A549 (cell line): ENCODE measurements at regions not wholly inside any gene's neighbourhood (a gene's known extent, or its start where the extent isn't known, plus 50 kb on each side); places are given as distances from the start of the nearest gene placed in this dataset.

Source experiments
- ATAC-seq, 2 experiments: fragments of 200-7000 bp in 1 of 2; fragments of >200 bp in 1 of 2; cut with Nextera tagmentation in 1 of 2; cut with Tn5 transposase in 1 of 2; 3 replicates each; pipeline versions ENCODE4 v1.8.0 to v1.9.1; 2018 to 2020; ENCODE audit warnings: mild to moderate bottlenecking in 1 of 2, moderate library complexity in 1 of 2
- CTCF ChIA-PET: fragments of 300-600 bp; sonication (Branson Sonifier 250); formaldehyde crosslinking; extraction: SDS; loops from one replicate; lab custom pipeline; 2021; ENCODE audit warnings: antibody characterized with exemption, inconsistent platforms; lab: Yijun Ruan, JAX
- POLR2A ChIA-PET: fragments of 350-600 bp; formaldehyde crosslinking; extraction: SDS; loops from one replicate; lab custom pipeline; 2021; ENCODE audit warnings: antibody characterized with exemption, inconsistent platforms; lab: Yijun Ruan, JAX
- DNase-seq, 2 experiments: peaks; one replicate each; pipeline versions ENCODE4 v3.0.0 to v3.0.0-alpha.2; 2011 to 2016; ENCODE audit warnings: low read depth in 1 of 2, low spot score in 1 of 2
- FAIRE-seq: peaks from 2 replicates; lab custom pipeline; 2011; peaks lifted over from hg19 to GRCh38; lab: Jason Lieb, UNC
- H3K27ac ChIP-seq, 2 experiments: fragments of >200 bp; sonication (Bioruptor Twin); formaldehyde crosslinking; 3 replicates each; pipeline ENCODE4 v1.5.1; 2016 to 2017
- H3K4me1 ChIP-seq: fragments of >200 bp; sonication (Bioruptor Twin); formaldehyde crosslinking; 3 replicates; pipeline ENCODE4 v1.6.1; 2016
- H3K4me2 ChIP-seq: fragments of >200 bp; sonication (Bioruptor Twin); formaldehyde crosslinking; 3 replicates; pipeline ENCODE4 v1.6.1; 2016
- H3K4me3 ChIP-seq: fragments of >200 bp; sonication (Bioruptor Twin); formaldehyde crosslinking; 3 replicates; pipeline ENCODE4 v1.5.1; 2016
- H3K9me3 ChIP-seq: fragments of >200 bp; sonication (Bioruptor Twin); formaldehyde crosslinking; 3 replicates; pipeline ENCODE4 v1.6.1; 2016
- ATOH8 ChIP-seq: fragments of 250-450 bp; sonication (Bioruptor Pico); IDR thresholded peaks from 2 replicates; pipeline ENCODE4 v1.5.0; 2020; ENCODE audit warnings: low read depth, mild to moderate bottlenecking, moderate library complexity
- BCL3 ChIP-seq: fragments of >200 bp; sonication (Bioruptor Twin); formaldehyde crosslinking; IDR thresholded peaks from 3 replicates; pipeline ENCODE4 v1.6.1; 2016
- BHLHE40 ChIP-seq: IDR thresholded peaks from 2 replicates; pipeline ENCODE4 v1.6.1; 2012; ENCODE audit warnings: low read depth, low read length, inconsistent platforms
- CBX8 ChIP-seq: fragments of 200-600 bp; sonication (generic); IDR thresholded peaks from 2 replicates; pipeline ENCODE4 v1.6.1; 2016
- CHD2 ChIP-seq: fragments of 150-350 bp; IDR thresholded peaks from 2 replicates; pipeline ENCODE4 v1.6.1; 2014; ENCODE audit warnings: low read length; ENCODE audit not compliant: partially characterized antibody
- E2F6 ChIP-seq: IDR thresholded peaks from 2 replicates; pipeline ENCODE4 v1.6.1; 2012; ENCODE audit warnings: low read depth, borderline replicate concordance
- EHMT2 ChIP-seq: fragments of 200-600 bp; sonication (generic); IDR thresholded peaks from 2 replicates; pipeline ENCODE4 v1.6.1; 2016; ENCODE audit warnings: antibody characterized with exemption, low read depth, mild to moderate bottlenecking, moderate library complexity
- ELK1 ChIP-seq: fragments of 150-350 bp; IDR thresholded peaks from 2 replicates; pipeline ENCODE4 v1.6.1; 2014; ENCODE audit warnings: low read depth, mild to moderate bottlenecking, low read length
- EP300 ChIP-seq, 2 experiments: fragments of >200 bp; sonication (Bioruptor Twin); formaldehyde crosslinking; IDR thresholded peaks; 2 replicates in 1 of 2; 3 replicates in 1 of 2; pipeline ENCODE4 v1.6.1; 2016 to 2017
- ESRRA ChIP-seq: fragments of 150-350 bp; IDR thresholded peaks from 2 replicates; pipeline ENCODE4 v1.6.1; 2014; ENCODE audit warnings: mild to moderate bottlenecking, low read length, borderline replicate concordance
- FOSL2 ChIP-seq, 2 experiments: fragments of 450-650 bp in 1 of 2; fragments of >200 bp in 1 of 2; sonication (Bioruptor Twin) in 1 of 2; formaldehyde crosslinking; IDR thresholded peaks; 2 replicates each; pipeline versions ENCODE4 v1.5.0 to v1.6.1; 2016 to 2020; ENCODE audit warnings: mild to moderate bottlenecking in 1 of 2, moderate library complexity in 1 of 2
- FOXS1 ChIP-seq: fragments of 250-450 bp; sonication (Bioruptor Pico); IDR thresholded peaks from 2 replicates; pipeline ENCODE4 v1.5.0; 2020; ENCODE audit warnings: mild to moderate bottlenecking, moderate library complexity
- HOXB5 ChIP-seq: fragments of 250-450 bp; sonication (Bioruptor Pico); IDR thresholded peaks from 2 replicates; pipeline ENCODE4 v1.5.0; 2020; ENCODE audit warnings: mild to moderate bottlenecking, moderate library complexity
- JUN ChIP-seq, 2 experiments: fragments of >200 bp; sonication (Bioruptor Twin); formaldehyde crosslinking; IDR thresholded peaks; 2 replicates in 1 of 2; 3 replicates in 1 of 2; pipeline ENCODE4 v1.6.1; 2016 to 2017
- JUNB ChIP-seq: fragments of >200 bp; sonication (Bioruptor Twin); formaldehyde crosslinking; IDR thresholded peaks from 2 replicates; pipeline ENCODE4 v1.6.1; 2016
- KDM1A ChIP-seq: fragments of 200-600 bp; sonication (generic); IDR thresholded peaks from 2 replicates; pipeline ENCODE4 v1.6.1; 2016; ENCODE audit warnings: low read depth, mild to moderate bottlenecking
- MAZ ChIP-seq: fragments of 150-350 bp; IDR thresholded peaks from 2 replicates; pipeline ENCODE4 v1.6.1; 2014; ENCODE audit warnings: antibody characterized with exemption, low read depth, low read length, borderline replicate concordance
- MYC ChIP-seq: IDR thresholded peaks from 2 replicates; pipeline ENCODE4 v1.6.1; 2012; ENCODE audit warnings: mild to moderate bottlenecking, inconsistent platforms, low read length, improper control_type of control experiment, borderline replicate concordance
- PBX3 ChIP-seq: IDR thresholded peaks from 2 replicates; pipeline ENCODE4 v1.6.1; 2012
- POLR2A ChIP-seq: IDR thresholded peaks from 2 replicates; pipeline ENCODE4 v1.6.1; 2012; ENCODE audit warnings: mild to moderate bottlenecking, low read length
- RARB ChIP-seq: fragments of 250-450 bp; sonication (Bioruptor Pico); IDR thresholded peaks from 2 replicates; pipeline ENCODE4 v1.8.0; 2021; ENCODE audit warnings: mild to moderate bottlenecking, moderate library complexity
- RCOR1 ChIP-seq: fragments of 150-350 bp; IDR thresholded peaks from 2 replicates; pipeline ENCODE4 v1.6.1; 2014; ENCODE audit warnings: antibody characterized with exemption, low read length, low read depth
- USF2 ChIP-seq: fragments of 450-650 bp; IDR thresholded peaks from 2 replicates; pipeline ENCODE4 v1.6.1; 2014; ENCODE audit warnings: antibody characterized with exemption
- ZFP36 ChIP-seq: fragments of 450-650 bp; IDR thresholded peaks from 2 replicates; pipeline ENCODE4 v1.6.1; 2014; ENCODE audit warnings: borderline replicate concordance; ENCODE audit not compliant: partially characterized antibody
- ZNF302 ChIP-seq: fragments of 250-450 bp; sonication (Bioruptor Pico); IDR thresholded peaks from 2 replicates; pipeline ENCODE4 v1.9.0; 2021; ENCODE audit warnings: inconsistent platforms, mild to moderate bottlenecking, moderate library complexity
- ZSCAN20 ChIP-seq: fragments of 250-450 bp; sonication (Bioruptor Pico); IDR thresholded peaks from 2 replicates; pipeline ENCODE4 v1.8.0; 2022; ENCODE audit warnings: mild to moderate bottlenecking, moderate library complexity
- WGBS: methylation state at CpG from one replicate; pipeline ENCODE4 v1.1.6; 2017; ENCODE audit errors: missing lambda C conversion rate; 5-methylcytosine and 5-hydroxymethylcytosine counted together

- no peaks in the 10 kb centered on the region for H3K9me3 ChIP-seq
- H3K4me3 ChIP-seq, result no peak overlapping the region
- FAIRE-seq (no peak), ATAC-seq (no peak)
- H3K27ac ChIP-seq, result no peak overlapping the region
- POLR2A ChIA-PET, result no interaction called here
- H3K4me2 ChIP-seq, result no peak overlapping the region
- 14% methylated on average over 8 of the region's 8 CpGs for WGBS
- no peaks in the 10 kb centered on the region for H3K4me1 ChIP-seq
- TF ChIP-seq ELK1 (no peak), BHLHE40 (no peak), ZSCAN20 (CRISPR knock-in tag) (no peak), RCOR1 (no peak), MYC (no peak), BCL3 (no peak), HOXB5 (CRISPR knock-in tag) (no peak), CHD2 (no peak), CBX8 (no peak), USF2 (no peak), JUN (IDR thresholded peaks at IDR 0.05) (no peak), FOXS1 (CRISPR knock-in tag) (no peak)
- TF ChIP-seq, all 56 proteins: peak for 0
- no peak for DNase-seq
- CTCF ChIA-PET, result no interaction called here
Observed at GRCh38 chr1:5340560-5341130, 651.6 kb downstream of the NPHP4 start.

GRCh38 chr1:5338466-5338865, 653.8 kb downstream of the NPHP4 start:
- 0% methylated on average over 1 of the region's 2 CpGs for WGBS
- DNase-seq (no peak), FAIRE-seq (no peak), ATAC-seq (no peak)
- Histone ChIP-seq H3K4me3 (no peak overlapping the region), H3K9me3 (no peaks in the 10 kb centered on the region), H3K27ac (no peak overlapping the region), H3K4me1 (no peaks in the 10 kb centered on the region), H3K4me2 (no peak overlapping the region)
- ChIA-PET POLR2A (no interaction called here), CTCF (no interaction called here)
- no peak for TF ChIP-seq USF2
- no peak for TF ChIP-seq EP300 (IDR thresholded peaks at IDR 0.05)
- no peak for TF ChIP-seq PBX3
- TF ChIP-seq ATOH8 (CRISPR knock-in tag), result no peak
- TF ChIP-seq EHMT2, result no peak
- TF ChIP-seq CBX8, result no peak
- no peak for TF ChIP-seq ZNF302
- no peak for TF ChIP-seq RARB (CRISPR knock-in tag)
- no peak for TF ChIP-seq ESRRA
- no peak for TF ChIP-seq JUNB
- TF ChIP-seq ZFP36, result no peak
- no peak for TF ChIP-seq POLR2A
- no peak for TF ChIP-seq MAZ
- TF ChIP-seq E2F6, result no peak
- no peak for TF ChIP-seq FOSL2 (IDR thresholded peaks at IDR 0.05)
- TF ChIP-seq FOSL2 (CRISPR knock-in tag; IDR thresholded peaks at IDR 0.05), result no peak
- no peak for TF ChIP-seq KDM1A
